CD14-positive monocyte (primary cell): ENCODE measurements at regions not wholly inside any gene's neighbourhood (a gene's known extent, or its start where the extent isn't known, plus 50 kb on each side); places are given as distances from the start of the nearest gene placed in this dataset.

ENCODE experiments used
- DNase-seq, 3 donors: peaks; one replicate each; pipeline ENCODE4 v3.0.0-alpha.2; 2011 to 2022
- H2AFZ ChIP-seq: 2 replicates; pipeline ENCODE4 v1.6.0; 2012; ENCODE audit warnings: mild to moderate bottlenecking, low read depth, low read length, inconsistent platforms; ENCODE audit not compliant: insufficient read depth, poor library complexity, severe bottlenecking
- H3K27ac ChIP-seq, 2 donors: 1 replicate in 1 of 2; 2 replicates in 1 of 2; pipeline ENCODE4 v1.5.1; 2012 to 2013; ENCODE audit warnings: low read length in 2 of 2, control low read depth in 1 of 2, inconsistent platforms in 1 of 2, low read depth in 1 of 2, mild to moderate bottlenecking in 1 of 2
- H3K27me3 ChIP-seq, 2 donors: one replicate each; pipeline versions ENCODE4 v1.6.0 to v1.6.1; 2011 to 2013; ENCODE audit warnings: low read length in 2 of 2; ENCODE audit not compliant: control insufficient read depth in 2 of 2, insufficient read depth in 2 of 2
- H3K36me3 ChIP-seq, 2 donors: replicated peaks in 1 of 2; 1 replicate in 1 of 2; 2 replicates in 1 of 2; pipeline versions ENCODE4 v1.5.1 to v1.6.1; 2012 to 2013; ENCODE audit warnings: low read length in 2 of 2, control low read depth in 1 of 2, inconsistent platforms in 1 of 2, mild to moderate bottlenecking in 1 of 2; ENCODE audit not compliant: insufficient read depth in 2 of 2, control insufficient read depth in 1 of 2
- H3K4me1 ChIP-seq, 2 donors: 1 replicate in 1 of 2; 2 replicates in 1 of 2; pipeline versions ENCODE4 v1.5.1 to v1.6.1; 2012 to 2013; ENCODE audit warnings: low read length in 2 of 2, control low read depth in 1 of 2, inconsistent platforms in 1 of 2, mild to moderate bottlenecking in 1 of 2, moderate library complexity in 1 of 2; ENCODE audit not compliant: insufficient read depth in 2 of 2, control insufficient read depth in 1 of 2
- H3K4me2 ChIP-seq: replicated peaks from 2 replicates; pipeline ENCODE3; 2012; ENCODE audit warnings: low read length, moderate library complexity, mild to moderate bottlenecking; ENCODE audit not compliant: poor library complexity, severe bottlenecking; ENCODE audit errors: extremely low read depth
- H3K4me3 ChIP-seq, 3 experiments: fragments of 200-600 bp in 1 of 3; sonication (generic) in 1 of 3; replicated peaks in 1 of 3; 1 replicate in 2 of 3; 2 replicates in 1 of 3; pipeline ENCODE4 v1.5.1; 2011 to 2013; ENCODE audit warnings: low read length in 3 of 3, mild to moderate bottlenecking in 3 of 3, control low read depth in 2 of 3, low read depth in 2 of 3, inconsistent platforms in 1 of 3, moderate library complexity in 1 of 3
- H3K79me2 ChIP-seq: 2 replicates; pipeline ENCODE4 v1.6.0; 2012; ENCODE audit warnings: mild to moderate bottlenecking, control low read depth, inconsistent platforms, low read length, moderate library complexity; ENCODE audit not compliant: insufficient read depth
- H3K9ac ChIP-seq: 2 replicates; pipeline ENCODE4 v1.6.0; 2017; ENCODE audit warnings: low read length, mild to moderate bottlenecking; ENCODE audit not compliant: insufficient read depth, poor library complexity, severe bottlenecking
- H3K9me3 ChIP-seq, 2 donors: replicated peaks in 1 of 2; 1 replicate in 1 of 2; 2 replicates in 1 of 2; pipeline versions ENCODE4 v1.5.1 to v1.6.1; 2012 to 2013; ENCODE audit warnings: low read length in 2 of 2, control low read depth in 1 of 2; ENCODE audit not compliant: control insufficient read depth in 1 of 2, insufficient read depth in 1 of 2
- H4K20me1 ChIP-seq: 2 replicates; pipeline ENCODE4 v1.6.0; 2012; ENCODE audit warnings: mild to moderate bottlenecking, low read length, control low read depth, moderate library complexity; ENCODE audit not compliant: insufficient read depth
- H3K27ac Mint-ChIP-seq, 7 donors: one replicate each; pipeline ENCODE4 v1.8.0; 2020; ENCODE audit warnings: mild to moderate bottlenecking in 7 of 7, mixed read lengths in 7 of 7, moderate library complexity in 6 of 7, inconsistent platforms in 2 of 7
- H3K27me3 Mint-ChIP-seq, 3 donors: one replicate each; pipeline ENCODE4 v1.8.0; 2021 to 2022; ENCODE audit warnings: low read depth in 3 of 3, mild to moderate bottlenecking in 3 of 3, mixed read lengths in 3 of 3, moderate library complexity in 3 of 3, inconsistent platforms in 1 of 3
- H3K36me3 Mint-ChIP-seq, 2 donors: one replicate each; pipeline ENCODE4 v1.8.0; 2020; ENCODE audit warnings: mixed read lengths in 2 of 2, inconsistent platforms in 1 of 2, mild to moderate bottlenecking in 1 of 2
- H3K4me1 Mint-ChIP-seq: one replicate; pipeline ENCODE4 v1.8.0; 2020; ENCODE audit warnings: mild to moderate bottlenecking, mixed read lengths
- H3K4me3 Mint-ChIP-seq, 2 donors: one replicate each; pipeline ENCODE4 v1.8.0; 2020; ENCODE audit warnings: mild to moderate bottlenecking in 2 of 2, mixed read lengths in 2 of 2, moderate library complexity in 1 of 2
- H3K9me3 Mint-ChIP-seq, 7 donors: one replicate each; pipeline ENCODE4 v1.8.0; 2020 to 2022; ENCODE audit warnings: mixed read lengths in 7 of 7, mild to moderate bottlenecking in 6 of 7, moderate library complexity in 6 of 7, inconsistent platforms in 2 of 7
- WGBS: methylation state at CpG from one replicate; pipeline ENCODE4 v1.1.5; 2013; ENCODE audit warnings: missing lambda C conversion rate; ENCODE audit not compliant: insufficient coverage; 5-methylcytosine and 5-hydroxymethylcytosine counted together
- intact Hi-C, 2 donors: fragments of 100-400 bp; cut with micrococcal nuclease; formaldehyde crosslinking; loops; one replicate each; pipeline versions ENCODE4 v1.15.0 to v1.15.1; 2023
- TF ChIP-seq, protein P1 (sequence below): fragments of 200-600 bp; IDR thresholded peaks from one replicate; pipeline ENCODE4 v1.8.0; 2022; ENCODE audit warnings: antibody characterized with exemption, mild to moderate bottlenecking

DNA sequence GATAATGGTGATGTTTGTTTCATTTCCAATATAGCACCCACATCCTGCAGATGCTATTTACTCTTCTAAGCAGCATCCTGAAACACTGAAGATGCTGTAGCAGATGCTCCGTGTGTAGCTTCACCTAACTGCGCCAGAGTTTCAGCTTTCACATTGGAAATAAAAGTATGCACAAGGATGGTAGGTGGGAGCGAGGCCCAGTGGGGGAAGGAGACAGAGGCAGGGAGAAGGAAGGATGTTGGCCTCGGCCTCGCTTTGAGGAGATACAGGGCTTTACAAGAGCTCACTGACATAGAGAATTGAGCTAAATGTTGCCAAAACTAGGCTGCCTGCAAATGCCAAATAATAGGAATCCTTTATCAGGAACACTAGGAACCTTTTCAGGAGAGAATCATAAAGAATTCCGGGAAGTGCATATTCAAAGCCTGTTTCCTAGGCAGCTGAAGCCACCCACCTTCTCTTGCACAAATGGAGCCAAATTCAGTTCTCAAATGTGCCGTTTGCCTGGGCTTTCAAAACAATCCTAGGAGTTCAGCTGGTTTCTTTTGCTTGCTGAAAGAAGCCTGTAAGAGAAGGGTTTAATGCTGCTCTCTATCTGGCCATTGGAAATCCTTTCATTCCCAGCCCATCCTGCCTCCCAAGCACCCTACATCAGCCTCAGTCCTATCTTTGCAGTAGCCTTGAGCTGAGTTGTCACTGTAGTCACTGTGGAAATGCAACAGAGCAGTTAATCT is 135.4 kb upstream of the ATP1B1 start:
- Mint-ChIP-seq H3K4me1 (no peaks in the 10 kb centered on the region), H3K36me3 (no peaks in the 10 kb centered on the region)
- TF ChIP-seq, protein P1, sequence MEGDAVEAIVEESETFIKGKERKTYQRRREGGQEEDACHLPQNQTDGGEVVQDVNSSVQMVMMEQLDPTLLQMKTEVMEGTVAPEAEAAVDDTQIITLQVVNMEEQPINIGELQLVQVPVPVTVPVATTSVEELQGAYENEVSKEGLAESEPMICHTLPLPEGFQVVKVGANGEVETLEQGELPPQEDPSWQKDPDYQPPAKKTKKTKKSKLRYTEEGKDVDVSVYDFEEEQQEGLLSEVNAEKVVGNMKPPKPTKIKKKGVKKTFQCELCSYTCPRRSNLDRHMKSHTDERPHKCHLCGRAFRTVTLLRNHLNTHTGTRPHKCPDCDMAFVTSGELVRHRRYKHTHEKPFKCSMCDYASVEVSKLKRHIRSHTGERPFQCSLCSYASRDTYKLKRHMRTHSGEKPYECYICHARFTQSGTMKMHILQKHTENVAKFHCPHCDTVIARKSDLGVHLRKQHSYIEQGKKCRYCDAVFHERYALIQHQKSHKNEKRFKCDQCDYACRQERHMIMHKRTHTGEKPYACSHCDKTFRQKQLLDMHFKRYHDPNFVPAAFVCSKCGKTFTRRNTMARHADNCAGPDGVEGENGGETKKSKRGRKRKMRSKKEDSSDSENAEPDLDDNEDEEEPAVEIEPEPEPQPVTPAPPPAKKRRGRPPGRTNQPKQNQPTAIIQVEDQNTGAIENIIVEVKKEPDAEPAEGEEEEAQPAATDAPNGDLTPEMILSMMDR, result no peak

DNA sequence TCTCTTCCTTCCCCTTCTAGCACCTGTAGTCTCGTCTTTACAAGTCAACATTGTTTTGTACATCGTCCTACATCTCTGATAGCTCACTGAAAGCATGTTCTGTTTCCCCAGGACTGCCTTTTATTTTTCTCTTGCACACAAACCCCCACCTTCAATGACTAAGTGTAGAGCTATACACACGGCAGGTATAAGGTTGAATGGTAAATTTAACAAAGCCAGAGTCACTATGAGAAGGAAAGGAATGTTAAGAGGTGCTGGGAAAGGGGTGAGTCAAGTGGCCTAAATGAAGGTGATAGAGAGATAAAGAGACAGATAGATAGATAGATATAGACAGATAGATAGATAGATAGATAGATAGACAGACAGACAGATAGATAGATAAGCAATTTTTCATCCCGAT is 134.3 kb upstream of the ATP1B1 start:
- TF ChIP-seq, protein P1, result no peak
- H3K27ac ChIP-seq, result no peak overlapping the region
- intact Hi-C loops, result no loop called here
- Mint-ChIP-seq H3K4me1 (no peaks in the 10 kb centered on the region), H3K27me3 (peaks cover 0 to 3% (median 2%) of the 10 kb centered on the region in 3 donors), H3K4me3 (no peak overlapping the region), H3K36me3 (no peaks in the 10 kb centered on the region), H3K27ac (no peak overlapping the region), H3K9me3 (no peaks in the 10 kb centered on the region)
- no peaks in the 10 kb centered on the region for H3K27me3 ChIP-seq
- WGBS, result 88% methylated on average over 2 of the region's 4 CpGs
- no peaks in the 10 kb centered on the region for H3K36me3 ChIP-seq
- no peak overlapping the region for H3K4me3 ChIP-seq
- DNase-seq, result no peak
- no peak overlapping the region for H2AFZ ChIP-seq
- no peaks in the 10 kb centered on the region for H3K9me3 ChIP-seq
- H3K9ac ChIP-seq, result no peak overlapping the region
- H3K4me2 ChIP-seq, result no peak overlapping the region
- no peaks in the 10 kb centered on the region for H4K20me1 ChIP-seq
- H3K4me1 ChIP-seq, result no peaks in the 10 kb centered on the region
- no peaks in the 10 kb centered on the region for H3K79me2 ChIP-seq

More for the DNA sequence above, 135.4 kb upstream of the ATP1B1 start:
- H3K9me3 Mint-ChIP-seq, result no peaks in the 10 kb centered on the region
- H3K27me3 Mint-ChIP-seq, result peaks cover 0 to 3% (median 2%) of the 10 kb centered on the region in 3 donors
- intact Hi-C loops, result no loop called here
- Histone ChIP-seq H3K36me3 (no peaks in the 10 kb centered on the region), H3K4me1 (no peaks in the 10 kb centered on the region), H3K4me3 (no peak overlapping the region), H3K4me2 (no peak overlapping the region), H2AFZ (no peak overlapping the region), H3K9me3 (no peaks in the 10 kb centered on the region), H4K20me1 (no peaks in the 10 kb centered on the region), H3K27me3 (no peaks in the 10 kb centered on the region), H3K79me2 (no peaks in the 10 kb centered on the region), H3K9ac (no peak overlapping the region), H3K27ac (no peak overlapping the region)
- no peak overlapping the region for H3K4me3 Mint-ChIP-seq
- WGBS, result 95% methylated on average over 4 of the region's 7 CpGs
- H3K27ac Mint-ChIP-seq, result no peak overlapping the region
- no peak for DNase-seq
